GM21619 (cell line): ENCODE measurements at regions not wholly inside any gene's neighbourhood (a gene's known extent, or its start where the extent isn't known, plus 50 kb on each side); places are given as distances from the start of the nearest gene placed in this dataset.

Source experiments
- ATAC-seq: cut with Tn5 transposase; IDR thresholded peaks from one replicate; pipeline ENCODE4 v1.9.1; 2021; ENCODE audit not compliant: unreplicated experiment

DNA sequence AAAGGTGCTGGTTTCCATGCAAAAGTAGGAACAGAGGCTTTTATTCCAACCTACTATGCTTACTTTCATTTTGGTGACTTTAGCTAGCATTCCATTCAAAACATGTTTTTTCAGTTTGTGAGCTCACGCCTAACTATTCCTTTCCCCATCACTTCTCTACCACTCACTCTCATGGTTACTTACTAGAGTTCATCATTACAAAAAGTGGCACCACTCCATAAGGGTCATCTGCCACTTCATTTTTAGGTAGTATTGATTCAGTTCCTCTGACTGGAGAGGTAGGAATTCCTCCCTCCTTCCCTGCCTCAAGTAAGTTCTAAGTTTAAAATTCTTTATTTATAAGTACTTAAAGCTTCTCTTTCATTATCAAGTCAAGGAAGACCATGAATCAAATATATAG is 543.1 kb downstream of the HTR7 start:
- no peak for ATAC-seq

DNA sequence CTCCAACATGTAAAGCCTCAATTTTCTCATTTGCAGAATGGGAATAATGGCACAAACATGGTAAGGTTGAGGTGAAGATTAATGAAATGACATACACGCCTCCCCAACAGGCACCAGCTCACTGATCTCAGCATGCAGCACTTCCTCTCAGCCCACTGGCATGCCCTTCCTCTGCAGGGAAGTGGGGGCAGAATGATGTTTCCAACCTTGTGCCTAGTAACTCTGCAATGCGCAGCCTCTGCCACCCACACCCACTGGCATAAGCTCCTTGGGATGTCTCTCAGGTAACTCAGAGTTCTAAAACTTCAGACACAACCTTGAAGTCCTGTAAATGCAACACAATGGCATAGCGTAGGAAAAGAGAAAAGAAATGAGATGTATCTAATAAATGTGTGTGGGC is 540.7 kb downstream of the HTR7 start:
- ATAC-seq, result no peak

DNA sequence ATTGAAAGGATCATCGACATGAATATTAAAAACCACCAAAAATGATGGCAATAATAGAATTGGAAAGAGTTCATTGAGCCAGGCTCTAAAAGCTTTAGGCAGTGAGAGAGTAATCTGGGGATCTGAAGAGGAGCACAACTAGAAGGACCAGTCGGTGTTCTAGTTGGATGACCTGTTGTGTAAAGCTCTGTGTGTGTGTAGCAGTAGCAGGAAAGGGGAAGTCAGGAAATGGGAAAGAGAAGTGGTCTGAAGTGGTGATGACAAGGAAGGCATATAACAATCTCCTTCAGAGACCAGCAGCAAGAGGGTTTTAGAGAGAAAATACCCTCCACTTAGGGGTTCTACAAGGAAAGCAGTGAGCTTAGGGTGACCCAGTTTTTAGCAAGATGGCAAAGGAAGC is 539.2 kb downstream of the HTR7 start:
- ATAC-seq, result no peak

DNA sequence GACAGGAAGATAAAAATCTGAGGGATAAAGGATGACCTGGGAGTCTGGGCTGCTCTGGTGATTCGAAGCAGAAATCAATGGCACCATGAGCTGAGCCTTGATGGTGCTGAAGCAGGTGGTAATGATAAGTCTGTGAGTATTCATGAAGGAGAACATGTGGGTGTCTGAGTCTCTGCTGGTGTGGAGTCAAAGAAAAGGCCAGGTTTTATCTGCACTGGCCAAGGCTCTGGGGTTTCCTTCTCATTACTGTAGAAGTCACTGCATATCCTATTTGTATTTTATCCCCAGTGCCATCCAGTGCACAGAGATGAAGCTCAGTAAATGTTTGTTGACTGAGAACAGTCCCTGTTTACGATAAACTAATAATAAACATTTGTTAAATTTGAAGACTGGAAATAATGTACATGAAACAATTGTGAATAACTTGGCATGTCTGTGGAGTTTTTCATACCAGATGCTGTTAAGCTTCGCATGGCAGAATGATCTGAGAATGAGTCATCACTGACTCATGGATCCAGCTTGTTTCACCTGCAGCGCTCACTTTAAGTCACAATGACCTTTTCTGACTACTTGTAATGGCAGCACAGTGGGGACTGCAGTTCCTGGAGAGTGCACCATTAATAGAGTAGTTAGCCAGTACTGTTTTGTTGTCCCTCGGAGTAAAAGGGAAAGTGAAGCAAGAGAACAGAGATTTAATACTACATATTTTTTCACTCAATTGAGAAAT is 538.5 kb downstream of the HTR7 start:
- peak; percentile 91 for ATAC-seq

DNA sequence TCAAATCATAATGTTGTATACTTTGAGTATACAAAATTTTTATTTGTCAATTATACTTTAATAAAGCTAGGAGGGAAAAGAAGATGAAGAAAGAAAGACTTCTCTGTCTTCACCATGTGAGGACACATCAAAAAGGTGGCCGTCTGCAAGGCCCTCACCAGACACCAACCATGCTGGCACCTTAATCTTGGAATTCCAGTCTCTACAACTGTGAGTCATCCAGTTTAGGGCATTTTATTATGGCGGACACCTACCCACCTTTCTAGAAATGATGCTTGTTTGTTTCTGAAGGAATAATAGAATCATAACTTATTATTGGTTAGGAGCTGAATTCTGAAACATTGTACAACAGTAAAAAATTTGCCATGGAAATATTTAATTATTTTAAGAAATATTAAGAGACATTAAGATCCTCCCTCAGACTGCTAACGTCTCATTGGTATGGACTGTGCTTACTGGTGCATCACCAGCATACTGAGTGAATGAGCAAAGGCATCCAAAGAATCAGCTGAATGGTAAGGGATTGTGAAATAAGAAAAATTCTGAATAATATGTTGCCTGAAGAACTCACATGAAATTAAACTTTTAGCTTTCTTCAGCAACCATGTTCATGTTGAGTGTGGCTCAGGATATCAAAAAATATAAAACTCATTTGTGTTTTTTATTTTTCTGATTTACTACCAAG is 536.6 kb downstream of the HTR7 start:
- no peak for ATAC-seq

DNA sequence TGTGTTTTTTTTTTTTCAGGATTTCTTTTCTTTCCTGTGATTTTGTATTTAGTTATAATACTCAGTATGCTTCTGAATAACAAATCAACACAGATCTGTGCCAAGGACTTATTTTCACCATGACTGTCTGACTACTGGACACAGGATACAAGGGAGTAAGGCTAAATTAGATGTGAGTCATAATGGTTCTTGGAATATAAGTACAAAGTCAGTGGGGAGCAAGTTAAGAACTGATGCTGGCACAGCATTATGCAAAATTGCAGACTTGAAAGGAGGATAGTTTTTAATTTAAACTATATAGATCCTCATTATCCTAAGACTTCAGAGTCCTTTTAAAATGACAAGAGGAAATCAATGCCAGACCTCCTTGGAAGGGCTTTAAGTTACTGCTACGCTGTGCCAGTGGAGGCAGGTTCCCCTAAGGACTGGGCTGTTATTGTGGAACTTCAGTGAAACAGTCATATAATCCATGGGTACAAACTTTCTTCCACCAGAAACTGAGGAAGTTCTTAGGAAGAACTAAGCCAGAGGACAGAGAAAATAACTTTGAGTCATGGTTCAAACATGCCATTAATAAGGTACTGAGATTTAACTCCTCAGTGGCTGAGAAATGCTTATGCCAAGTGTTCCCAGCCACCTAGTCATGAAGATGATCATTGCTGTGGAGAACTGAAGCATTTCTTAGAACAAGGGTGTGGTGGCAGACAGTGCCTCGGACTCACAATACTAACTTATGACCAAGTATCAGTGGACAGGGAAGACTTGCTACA is 531.2 kb downstream of the HTR7 start:
- no peak for ATAC-seq

DNA sequence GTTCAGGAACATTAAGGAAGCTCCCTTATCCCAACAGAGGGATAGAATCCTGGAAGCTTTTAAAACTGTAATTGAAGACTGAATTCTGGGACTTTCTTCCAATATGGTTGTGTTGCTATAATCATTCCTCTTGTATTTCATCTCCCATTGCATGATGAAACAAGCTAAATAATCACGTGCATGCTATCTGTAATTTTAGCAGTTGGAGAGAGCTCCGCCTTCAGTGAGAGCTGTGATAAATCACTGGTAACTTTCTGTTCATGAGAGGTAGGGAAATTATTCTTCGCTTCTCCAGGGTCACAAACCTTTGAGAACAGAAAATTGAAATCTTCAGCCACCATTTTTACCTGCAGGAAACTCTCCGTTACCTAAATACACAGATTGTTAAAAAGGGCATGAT is 530.2 kb downstream of the HTR7 start:
- no peak for ATAC-seq

DNA sequence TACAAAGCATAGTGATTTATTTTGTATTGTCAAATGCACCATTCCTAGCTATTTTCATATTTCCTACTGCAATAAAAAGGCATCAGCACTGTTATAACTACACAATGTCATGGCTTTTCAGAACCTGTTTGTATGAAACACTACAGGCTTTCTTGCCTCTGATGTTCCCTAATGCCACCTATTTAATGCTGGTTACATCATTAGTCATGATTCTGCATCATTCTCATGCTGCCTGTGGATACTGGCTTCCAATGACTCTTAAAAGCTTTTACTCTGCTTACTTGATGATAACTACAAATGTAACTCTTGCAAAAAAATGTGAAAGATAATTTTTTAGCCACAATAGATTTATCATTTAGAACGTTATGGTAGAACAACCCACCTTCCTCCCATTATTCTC is 529.4 kb downstream of the HTR7 start:
- no peak for ATAC-seq

DNA sequence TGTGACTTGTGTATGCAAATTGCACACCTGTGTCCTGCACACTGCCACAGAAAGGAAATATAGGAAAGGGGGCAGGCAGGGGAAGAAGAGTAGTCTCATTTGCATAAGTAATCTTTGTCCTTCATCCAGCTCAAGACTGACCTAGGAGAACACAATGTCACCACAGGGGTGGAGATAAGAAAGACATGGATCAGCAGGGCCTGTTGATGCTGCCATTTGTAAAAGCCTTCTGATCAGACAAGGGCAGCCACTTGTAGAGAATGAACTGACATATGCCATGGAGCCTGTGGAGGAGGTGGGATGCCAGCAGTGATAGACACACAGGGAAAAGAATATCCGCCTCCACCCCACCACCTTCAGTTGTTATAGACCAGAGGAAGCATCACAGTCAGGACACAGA is 528.9 kb downstream of the HTR7 start:
- ATAC-seq, result no peak

DNA sequence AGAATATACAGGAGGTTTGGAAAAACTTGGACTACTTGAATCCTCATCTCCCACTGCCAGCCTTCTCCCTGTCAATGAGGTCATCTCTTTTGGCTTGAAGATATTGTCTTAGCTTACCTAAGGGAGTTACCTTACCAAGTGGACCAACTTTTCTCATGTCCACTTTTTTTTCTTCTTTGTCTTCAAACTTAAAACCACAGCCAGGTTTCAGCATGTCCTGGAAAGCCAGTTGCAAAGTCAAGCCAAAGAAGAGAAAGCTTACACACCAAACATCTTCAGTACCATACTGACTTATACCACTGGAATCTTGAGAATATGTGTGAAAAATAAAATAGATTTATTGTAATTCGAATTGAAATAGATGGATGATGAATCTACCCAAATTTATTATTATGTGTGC is 520.5 kb downstream of the HTR7 start:
- no peak for ATAC-seq

DNA sequence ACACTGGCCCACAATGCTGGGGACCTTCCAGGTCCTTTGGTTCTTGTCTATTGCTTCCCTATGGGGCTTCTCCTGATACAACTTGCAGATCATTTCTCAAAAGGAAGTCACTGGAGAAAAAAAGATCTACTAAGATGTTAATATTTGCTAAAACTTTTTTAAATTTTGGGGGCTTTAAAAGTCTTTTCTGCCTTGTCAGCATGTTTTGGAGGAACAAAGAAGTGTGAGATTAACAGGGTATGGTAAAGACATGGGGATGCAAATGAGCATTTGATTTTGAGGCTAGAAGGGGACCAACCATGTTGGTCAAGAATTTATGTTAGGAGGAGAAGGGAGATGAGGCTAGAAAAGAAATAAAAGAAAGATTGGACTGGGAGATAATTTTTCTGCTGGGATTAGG is 515.4 kb downstream of the HTR7 start:
- ATAC-seq, result no peak

DNA sequence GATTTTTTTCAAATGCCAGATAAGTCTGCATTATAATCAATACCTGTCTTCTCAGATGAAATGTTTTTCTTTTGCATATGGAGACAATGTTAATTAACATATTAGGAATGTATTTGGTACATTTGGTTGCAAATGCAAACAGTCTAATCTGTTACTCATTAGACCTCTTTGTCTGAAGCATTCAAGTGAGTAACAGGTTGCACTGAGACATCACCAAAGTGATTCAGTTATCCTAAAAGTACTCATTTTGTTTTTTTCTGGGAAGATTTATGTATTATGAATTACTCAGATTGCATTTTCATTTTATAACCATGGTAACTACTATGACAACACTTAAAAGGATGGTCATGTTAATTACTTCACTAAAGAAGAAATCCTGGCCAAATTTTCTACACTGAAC is 513.6 kb downstream of the HTR7 start:
- no peak for ATAC-seq

DNA sequence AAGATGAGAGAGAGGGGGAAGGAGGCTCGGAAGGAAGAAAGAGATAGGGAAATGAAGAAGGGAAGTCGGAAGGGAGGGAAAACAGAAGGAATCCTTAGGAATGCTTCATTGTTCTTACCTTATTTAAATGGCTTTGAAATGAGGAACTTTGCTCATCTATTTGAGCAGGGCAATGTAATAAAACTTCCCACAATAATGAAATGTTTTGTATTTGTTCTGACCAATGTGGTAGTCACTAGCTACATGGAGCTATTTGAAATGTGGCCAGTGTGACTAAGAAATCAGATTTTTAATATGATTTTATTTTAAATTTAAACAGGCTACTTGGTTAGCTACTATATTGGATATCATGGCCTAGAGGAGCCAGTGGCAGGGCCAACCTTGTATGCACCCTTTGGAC is 510.6 kb downstream of the HTR7 start:
- ATAC-seq, result no peak

DNA sequence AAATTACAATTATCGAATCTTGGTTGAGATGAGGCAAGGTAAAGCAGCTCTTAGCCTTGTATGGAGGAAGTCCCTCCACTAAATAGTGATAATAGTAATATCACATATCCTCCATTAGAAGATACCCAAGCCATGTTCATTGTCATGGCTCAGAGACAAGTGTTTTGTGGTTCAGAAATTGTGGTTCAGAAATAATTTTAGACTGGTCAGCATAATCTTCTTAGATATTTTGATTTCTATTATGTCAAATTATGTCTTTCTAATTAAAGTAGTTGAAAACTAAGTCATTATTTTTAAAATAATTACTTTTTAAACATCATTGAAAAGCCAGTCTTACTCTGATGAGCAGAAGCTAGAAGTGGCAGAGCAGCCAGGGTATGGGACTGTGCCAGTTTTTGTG is 507.7 kb downstream of the HTR7 start:
- ATAC-seq, result no peak

DNA sequence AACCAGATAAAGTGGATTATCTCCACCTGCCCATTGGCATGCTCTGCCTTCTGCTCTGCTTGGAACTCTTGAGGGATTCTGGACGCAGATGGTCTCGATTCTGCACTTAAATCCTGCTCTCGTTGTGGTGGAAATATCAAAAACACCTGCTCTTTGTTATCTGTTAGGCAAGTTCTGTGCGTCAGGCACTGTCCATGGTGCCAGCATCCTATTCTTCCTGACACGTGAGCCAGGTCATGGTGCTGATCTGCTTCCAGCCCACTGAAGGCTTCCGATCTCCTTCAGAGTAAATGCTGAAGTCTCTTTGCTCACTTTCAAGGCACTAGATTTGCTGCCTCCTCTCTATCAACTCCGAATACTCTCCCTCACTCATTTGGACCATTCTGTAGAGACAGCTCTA is 505.6 kb downstream of the HTR7 start:
- ATAC-seq, result no peak

DNA sequence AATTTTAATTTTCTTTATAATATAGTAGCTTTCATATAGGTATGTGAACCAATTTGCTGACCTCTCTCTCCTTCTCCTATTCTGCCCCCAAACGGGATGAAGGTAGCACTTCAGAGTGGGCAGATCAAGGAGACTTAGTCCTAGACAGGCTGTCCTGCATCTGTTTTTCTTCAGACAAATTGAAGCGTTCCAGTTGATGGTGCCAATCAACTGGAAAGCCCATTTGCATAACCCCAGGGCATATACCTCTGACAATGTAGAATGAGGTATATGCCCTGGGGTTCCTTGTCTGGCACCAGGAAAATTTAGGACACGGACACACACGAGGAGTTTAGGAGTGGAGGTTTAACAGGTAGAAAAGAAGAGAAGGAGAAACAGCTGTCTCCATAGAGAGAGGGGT is 502.9 kb downstream of the HTR7 start:
- no peak for ATAC-seq

DNA sequence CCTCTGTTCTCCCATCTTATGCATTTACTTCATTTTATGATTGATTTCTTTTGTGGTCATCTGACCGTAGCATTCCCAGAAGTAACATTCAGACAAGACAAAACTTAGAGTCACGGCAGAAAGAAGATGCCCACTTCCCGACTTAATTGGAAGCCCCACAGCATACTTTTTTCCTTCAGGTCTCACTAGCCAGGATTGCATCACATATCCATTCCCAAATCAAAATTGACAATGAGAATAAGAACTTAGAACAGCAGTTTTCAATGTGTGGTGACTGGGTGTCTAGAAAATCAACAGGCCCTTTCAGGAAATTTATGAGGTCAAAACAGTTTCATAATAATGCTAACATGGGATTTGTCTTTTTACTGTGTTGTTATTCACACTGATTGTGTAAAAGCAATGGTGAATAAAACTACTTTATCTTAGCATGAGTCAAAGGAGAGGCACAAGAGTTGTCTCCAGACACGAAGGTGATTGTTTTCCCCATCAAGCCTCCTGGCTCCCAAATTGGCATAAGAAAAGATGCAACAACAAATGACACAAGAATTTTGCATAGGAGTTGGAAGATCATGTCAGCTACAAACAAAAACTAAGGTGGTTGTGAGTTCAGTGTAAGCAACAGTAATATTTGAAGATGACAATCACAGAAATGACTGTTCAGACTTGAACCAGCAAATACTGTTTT is 493.9 kb downstream of the HTR7 start:
- ATAC-seq, result no peak

DNA sequence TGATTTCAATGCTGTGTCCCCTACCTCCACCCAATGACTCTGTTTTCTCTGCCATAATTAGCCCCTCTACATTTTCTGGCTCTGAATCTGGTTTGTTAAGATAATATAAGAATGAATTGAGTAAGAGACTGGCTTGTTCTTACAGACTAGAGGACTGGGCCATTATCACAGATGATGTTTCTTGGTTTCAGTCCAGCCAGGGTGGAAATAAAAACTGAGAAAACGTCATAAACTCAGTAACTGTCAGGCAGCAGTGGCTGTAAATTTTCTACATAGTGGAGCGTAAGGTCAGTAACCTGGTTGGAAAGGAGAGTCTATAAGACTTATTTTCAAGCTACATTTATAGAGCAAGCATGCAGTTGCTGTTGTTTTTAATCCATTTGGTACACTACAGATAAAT is 485.4 kb downstream of the HTR7 start:
- ATAC-seq, result no peak

DNA sequence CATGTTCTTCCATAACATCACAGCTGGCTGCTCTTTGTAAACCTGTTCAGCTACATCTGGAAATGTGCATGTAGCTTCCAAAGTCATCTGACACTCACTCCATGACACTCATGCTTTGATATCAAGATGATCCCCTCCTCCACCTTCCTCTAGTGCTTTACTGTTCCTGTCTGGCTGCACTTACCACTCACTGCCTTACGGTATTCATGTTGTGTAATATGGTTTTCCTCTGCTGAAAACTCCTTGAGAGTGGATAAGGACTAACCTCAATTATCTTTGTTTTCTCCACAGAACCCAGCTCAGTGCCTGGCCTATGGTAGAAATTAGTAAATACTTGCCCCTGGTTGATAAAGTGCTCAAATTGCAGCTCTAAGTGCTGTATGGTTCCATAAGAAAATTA is 483.9 kb downstream of the HTR7 start:
- ATAC-seq, result no peak

DNA sequence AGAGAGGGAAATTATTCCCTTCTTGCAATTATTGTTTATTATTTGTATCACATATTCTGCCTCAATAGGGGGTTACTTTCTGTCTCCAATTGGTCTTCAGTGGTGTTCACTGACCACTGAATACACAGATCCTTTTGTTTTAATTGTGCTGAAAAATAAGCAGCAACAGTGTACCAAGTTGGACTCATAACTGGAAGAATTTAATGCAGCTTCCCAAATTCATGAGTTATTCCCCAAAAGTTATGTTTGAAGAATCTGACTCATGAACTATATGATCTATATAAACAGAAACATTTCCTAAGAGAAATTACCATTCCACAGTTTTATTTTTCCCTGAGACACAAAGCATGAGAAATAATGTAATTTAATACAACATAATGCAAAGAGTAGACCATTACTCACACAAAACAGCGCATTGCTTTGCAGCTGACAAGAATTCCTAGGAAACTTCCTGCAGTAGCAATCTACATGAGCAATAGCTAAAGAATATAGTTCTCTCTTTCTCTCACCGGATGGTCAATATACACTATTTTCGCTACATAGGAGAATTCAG is 479.2 kb downstream of the HTR7 start:
- no peak for ATAC-seq

DNA sequence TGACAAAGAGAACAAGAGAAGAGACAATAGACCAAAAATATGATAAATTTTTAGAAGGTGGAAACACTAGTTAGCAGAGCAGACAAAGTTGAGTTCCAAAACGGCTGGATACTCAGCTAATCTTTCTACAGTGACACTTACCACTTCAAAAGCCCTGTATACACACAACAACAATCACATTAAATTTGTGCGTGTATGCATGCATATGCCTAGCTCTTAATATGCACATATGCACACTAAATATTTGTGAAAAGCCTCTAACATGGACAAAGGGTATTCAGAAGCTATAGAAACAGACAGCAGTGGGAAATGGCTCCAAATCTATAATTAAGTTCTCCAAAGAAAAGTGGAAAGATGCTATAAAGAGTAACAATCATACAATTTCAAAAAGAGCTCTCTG is 476.4 kb downstream of the HTR7 start:
- ATAC-seq, result no peak
